Panc1 (cell line): ENCODE measurements at regions not wholly inside any gene's neighbourhood (a gene's known extent, or its start where the extent isn't known, plus 50 kb on each side); places are given as distances from the start of the nearest gene placed in this dataset.

Experiments used
- SIN3A ChIP-seq: IDR thresholded peaks from 2 replicates; pipeline ENCODE4 v1.6.1; 2012; ENCODE audit warnings: low read depth, mild to moderate bottlenecking, low read length, moderate library complexity, borderline replicate concordance; ENCODE audit not compliant: insufficient read depth
- TF ChIP-seq, protein P1 (sequence below): fragments of 450-650 bp; IDR thresholded peaks from 2 replicates; pipeline ENCODE4 v1.5.1; 2017; ENCODE audit warnings: mild to moderate bottlenecking

- TF ChIP-seq, protein P1, sequence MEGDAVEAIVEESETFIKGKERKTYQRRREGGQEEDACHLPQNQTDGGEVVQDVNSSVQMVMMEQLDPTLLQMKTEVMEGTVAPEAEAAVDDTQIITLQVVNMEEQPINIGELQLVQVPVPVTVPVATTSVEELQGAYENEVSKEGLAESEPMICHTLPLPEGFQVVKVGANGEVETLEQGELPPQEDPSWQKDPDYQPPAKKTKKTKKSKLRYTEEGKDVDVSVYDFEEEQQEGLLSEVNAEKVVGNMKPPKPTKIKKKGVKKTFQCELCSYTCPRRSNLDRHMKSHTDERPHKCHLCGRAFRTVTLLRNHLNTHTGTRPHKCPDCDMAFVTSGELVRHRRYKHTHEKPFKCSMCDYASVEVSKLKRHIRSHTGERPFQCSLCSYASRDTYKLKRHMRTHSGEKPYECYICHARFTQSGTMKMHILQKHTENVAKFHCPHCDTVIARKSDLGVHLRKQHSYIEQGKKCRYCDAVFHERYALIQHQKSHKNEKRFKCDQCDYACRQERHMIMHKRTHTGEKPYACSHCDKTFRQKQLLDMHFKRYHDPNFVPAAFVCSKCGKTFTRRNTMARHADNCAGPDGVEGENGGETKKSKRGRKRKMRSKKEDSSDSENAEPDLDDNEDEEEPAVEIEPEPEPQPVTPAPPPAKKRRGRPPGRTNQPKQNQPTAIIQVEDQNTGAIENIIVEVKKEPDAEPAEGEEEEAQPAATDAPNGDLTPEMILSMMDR, result no peak
- no peak for TF ChIP-seq SIN3A
These were observed 505.7 kb upstream of the IL12A start for GRCh38 chr3:159482994-159483367.
